IPS-18c (cell line): ENCODE measurements at regions not wholly inside any gene's neighbourhood (a gene's known extent, or its start where the extent isn't known, plus 50 kb on each side); places are given as distances from the start of the nearest gene placed in this dataset.

Source experiments
- H3K4me3 ChIP-seq: 2 replicates; pipeline ENCODE4 v1.7.0; 2013; ENCODE audit warnings: low read depth, mild to moderate bottlenecking, low read length, moderate library complexity; ENCODE audit not compliant: insufficient read depth
- H3K9me3 ChIP-seq: one replicate; pipeline ENCODE4 v1.6.1; 2013; ENCODE audit warnings: mild to moderate bottlenecking, low read length, moderate library complexity; ENCODE audit not compliant: control insufficient read depth, insufficient read depth

DNA sequence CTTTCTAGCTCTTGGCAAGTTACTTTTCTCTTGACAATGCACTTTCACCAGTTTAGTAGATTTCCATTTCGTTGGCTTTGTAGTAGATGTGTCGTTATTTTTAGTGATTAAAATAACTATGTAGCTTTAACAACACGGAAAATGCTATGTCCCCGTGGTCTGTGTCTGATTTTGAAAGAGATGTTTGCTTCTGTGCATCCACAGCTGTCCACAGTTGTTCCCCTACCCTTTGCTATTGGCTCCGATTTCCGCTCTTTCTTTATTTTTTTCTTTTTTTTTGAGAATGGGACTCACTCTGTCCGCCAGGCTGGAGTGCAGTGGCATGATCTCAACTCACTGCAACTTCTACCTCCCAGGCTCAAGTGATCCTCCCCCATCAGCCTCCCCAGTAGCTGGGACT, 533.9 kb downstream of the IRX1 start:
- Histone ChIP-seq H3K4me3 (no peak overlapping the region), H3K9me3 (no peaks in the 10 kb centered on the region)

DNA sequence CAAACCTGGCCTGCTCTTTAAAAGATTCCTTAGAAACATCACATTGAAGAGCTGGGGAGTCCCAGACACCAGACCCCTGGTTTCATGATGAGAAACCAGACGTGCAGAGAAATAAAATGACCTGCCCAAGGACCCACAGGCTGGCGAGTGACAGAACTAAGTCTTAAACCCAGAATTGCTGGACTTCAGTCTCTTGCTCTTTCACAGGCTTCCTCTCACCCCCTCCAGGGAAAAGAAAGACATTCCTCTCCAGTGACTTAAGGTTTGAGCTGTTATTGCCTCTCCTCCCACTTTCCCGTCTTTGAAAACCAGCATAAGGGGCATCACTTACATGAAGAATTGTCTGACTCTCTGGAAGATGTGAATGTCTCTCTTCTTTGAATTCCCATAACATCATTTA, 535.2 kb downstream of the IRX1 start:
- H3K9me3 ChIP-seq, result no peaks in the 10 kb centered on the region
- H3K4me3 ChIP-seq, result no peak overlapping the region

DNA sequence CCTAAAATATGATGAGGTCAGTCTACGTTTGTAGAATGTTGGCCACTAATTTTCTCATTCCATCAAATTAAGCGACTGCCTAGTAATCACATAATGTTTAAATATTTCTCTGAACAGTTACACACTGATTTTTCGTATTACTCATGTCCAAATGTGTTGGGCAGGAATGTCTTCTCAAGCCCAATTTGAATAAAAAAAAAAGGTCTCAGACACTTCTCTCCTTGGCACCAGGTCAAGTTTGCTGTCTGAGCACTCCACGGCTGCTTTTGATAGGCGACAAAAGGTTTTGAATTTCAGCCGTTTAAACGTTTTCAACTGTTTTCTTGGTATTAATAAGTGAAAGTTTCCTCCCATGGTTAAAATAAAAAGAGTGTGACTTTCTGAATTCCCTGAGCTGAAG, 542.1 kb downstream of the IRX1 start:
- no peak overlapping the region for H3K4me3 ChIP-seq
- peaks cover 2% of the 10 kb centered on the region for H3K9me3 ChIP-seq

DNA sequence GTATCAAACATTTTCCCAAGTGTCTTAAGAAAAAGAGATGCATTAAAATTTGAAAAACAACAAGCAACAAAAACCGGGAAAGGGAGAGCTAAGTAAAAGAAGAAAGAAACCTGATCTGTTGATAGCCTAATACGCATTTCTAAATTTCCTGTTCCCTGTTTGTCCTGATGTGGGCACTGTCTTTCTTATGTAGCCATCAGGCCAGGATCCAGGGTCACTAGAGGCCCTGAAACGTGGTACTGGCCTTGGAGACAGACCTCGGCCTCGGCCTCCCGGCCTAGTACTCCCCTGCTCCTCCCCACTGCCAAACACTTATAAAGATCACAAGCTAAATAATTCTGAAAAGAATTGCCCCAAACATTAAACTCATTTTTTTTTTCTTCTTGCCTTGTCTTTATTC, 547.2 kb downstream of the IRX1 start:
- no peak overlapping the region for H3K4me3 ChIP-seq
- H3K9me3 ChIP-seq, result peaks cover under 1% of the 10 kb centered on the region

DNA sequence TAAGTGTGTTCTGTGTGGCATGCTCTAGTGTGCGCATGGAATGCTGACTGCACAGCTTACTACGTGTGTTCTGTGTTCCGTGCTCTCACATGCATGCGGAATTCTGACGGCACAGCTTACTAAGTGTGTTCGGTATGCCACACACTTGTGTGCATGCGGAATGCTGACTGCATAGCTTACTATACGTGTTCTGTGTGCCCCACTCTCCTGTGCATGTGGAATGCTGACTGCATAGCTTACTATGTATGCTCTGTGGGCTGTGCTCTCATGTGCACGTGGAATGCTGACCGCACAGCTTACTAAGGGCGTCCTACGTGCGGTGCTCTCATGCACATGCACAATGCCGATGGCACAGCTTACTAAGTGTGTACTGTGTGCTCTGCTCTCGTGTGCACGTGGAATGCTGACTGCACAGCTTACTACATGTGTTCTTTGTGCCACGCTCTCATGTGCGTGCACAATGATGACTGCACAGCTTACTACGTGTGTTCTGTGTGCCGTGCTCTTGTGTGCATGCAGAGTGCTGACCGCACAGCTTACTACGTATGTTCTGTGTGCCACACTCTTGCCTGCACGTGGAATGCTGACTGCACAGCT, 548.9 kb downstream of the IRX1 start:
- H3K9me3 ChIP-seq, result no peaks in the 10 kb centered on the region
- no peak overlapping the region for H3K4me3 ChIP-seq

DNA sequence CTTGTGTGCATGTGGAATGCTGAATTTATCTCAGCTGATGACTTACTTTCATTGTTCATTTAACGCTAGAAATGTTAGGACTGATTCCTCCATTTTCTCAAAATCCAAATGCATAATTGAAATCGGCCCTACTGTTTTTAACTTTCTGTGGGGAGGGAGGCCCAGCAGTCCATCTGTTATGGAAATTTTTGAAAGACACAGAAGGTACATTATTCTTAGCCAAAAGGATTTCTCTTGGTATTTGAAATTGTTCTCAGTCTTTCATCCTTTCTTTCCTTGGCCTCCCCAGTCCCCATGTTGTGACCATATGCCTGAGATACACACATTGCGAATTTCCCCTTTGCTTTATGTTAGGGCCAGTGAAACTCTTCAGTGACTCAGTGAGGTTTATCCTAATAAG, 549.9 kb downstream of the IRX1 start:
- H3K4me3 ChIP-seq, result no peak overlapping the region
- no peaks in the 10 kb centered on the region for H3K9me3 ChIP-seq

DNA sequence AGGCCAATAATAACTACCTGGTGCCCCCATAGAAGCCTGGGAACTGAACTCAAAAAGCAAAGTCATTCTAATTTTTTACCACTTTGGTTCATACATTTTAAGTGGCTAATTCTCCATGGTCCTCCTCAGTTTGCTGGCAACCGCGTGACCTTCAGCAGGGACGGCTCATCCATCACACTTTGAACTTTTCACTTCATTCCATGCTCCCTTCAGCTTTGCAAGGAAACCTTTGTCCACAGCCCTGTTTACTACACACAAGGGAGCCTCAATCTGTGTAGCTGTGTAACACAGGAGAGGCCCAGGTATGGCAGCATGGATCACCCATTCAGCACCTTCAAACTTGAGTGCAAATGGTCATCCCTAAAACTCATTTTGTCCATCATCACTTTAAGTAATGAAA, 552.4 kb downstream of the IRX1 start:
- H3K4me3 ChIP-seq, result no peak overlapping the region
- no peaks in the 10 kb centered on the region for H3K9me3 ChIP-seq

DNA sequence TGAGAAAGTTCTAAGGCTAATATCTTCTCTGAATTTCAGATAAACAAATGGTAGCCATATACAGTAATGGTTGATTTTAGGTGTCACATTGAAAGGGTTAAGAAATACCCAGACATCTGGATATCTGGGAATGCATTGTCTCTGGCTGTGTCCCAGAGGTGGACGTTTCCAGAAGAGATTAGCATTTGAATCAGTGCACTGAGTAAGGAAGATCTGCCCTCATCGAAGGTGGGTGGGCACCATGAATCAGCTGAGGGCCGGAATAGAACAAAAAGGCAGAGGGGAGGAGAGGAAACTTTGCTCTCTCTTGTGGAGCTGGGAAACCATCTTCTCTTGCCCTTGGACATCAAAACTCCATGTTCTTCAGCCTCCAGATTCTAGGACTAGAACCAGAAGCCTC, 554.4 kb downstream of the IRX1 start:
- Histone ChIP-seq H3K9me3 (no peaks in the 10 kb centered on the region), H3K4me3 (no peak overlapping the region)

DNA sequence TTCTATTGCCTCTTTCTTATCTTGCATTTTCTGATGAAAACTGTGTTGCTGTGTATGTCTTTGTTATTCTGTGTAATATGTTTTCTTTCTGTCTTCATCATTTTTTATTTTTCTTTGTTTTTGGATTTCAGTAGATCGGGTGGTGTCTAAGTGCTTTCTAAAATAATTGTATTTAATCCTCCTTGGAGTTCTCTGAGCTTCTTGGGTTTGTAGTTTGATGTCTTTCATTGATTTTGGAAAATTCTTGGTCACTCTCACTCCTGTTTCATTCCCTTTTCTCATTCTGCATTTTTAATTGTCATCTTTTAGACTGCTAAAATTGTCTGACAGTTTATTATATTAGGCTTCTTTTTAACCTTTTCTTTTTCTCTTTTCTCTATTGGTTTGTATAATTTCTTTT, 560.5 kb downstream of the IRX1 start:
- Histone ChIP-seq H3K4me3 (no peak overlapping the region), H3K9me3 (peaks cover 3% of the 10 kb centered on the region)

DNA sequence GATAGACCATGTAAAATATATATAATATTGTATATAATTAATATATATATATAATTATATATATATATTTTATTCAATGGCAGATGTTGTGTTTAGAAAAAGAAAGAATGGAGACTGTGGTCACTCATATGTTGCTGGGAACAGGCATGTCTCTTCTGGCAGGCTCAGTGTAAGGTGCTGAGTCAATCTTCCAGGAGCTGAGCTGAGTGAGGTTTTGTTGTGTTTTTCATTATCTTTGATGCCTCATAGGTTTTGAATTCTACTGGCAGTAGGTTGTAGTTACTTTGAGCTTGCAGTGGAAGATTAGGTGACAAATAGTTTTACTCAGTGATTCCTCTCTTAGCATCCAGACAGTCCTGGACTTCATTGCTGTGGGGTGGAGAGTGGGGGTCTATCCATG, 561.3 kb downstream of the IRX1 start:
- Histone ChIP-seq H3K4me3 (no peak overlapping the region), H3K9me3 (peaks cover 3% of the 10 kb centered on the region)

DNA sequence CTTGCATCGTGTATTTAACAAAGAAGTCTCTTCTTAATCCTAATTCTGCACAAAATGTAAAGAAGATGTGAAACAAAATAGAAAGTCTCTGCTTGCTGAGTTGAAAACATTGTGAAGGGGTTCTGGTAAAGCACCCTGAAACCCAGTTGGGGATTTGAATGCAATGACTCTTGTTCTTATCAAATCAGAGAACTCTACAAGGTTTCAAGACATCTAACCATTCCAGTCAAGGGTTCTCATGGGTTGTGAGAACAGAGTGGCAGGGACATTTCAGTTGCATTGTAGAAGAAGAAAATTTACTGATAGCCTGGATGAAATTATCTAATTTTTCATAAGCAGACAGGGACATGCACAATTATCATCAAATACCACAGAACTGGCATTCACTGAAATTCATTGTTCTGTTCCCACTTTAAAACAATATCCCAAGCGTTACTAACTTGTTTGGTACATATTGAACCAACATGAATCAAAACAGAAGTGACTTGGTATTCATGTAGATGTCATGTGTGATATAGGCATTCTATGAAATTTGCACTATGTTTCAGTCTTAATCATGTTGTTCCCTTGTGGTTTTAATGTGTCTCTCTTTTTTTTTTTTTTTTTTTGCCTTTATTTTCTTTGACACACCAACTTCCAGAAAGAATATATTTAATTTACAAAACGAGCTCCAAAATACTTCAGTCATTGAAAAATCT, 563.3 kb downstream of the IRX1 start:
- Histone ChIP-seq H3K9me3 (peaks cover 3% of the 10 kb centered on the region), H3K4me3 (no peak overlapping the region)

DNA sequence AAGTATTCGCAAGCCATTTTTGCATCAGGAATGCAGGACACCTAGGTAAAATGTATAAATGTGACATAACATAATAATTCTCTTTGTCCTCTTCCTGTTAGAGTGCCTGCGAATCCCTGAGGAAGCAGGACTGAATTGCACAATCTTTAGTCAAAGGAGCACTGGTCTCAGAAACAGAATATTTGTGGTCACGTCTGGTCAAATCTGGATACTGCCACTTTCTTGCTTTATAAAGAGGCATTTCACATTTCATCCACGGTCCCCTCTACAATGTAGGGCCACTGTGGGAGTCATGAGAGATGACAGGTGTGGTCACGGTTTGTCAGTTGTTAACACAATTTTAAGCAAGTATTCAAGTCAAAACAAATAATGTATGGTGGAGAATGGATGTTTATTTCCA, 564.0 kb downstream of the IRX1 start:
- Histone ChIP-seq H3K4me3 (no peak overlapping the region), H3K9me3 (peaks cover 3% of the 10 kb centered on the region)

DNA sequence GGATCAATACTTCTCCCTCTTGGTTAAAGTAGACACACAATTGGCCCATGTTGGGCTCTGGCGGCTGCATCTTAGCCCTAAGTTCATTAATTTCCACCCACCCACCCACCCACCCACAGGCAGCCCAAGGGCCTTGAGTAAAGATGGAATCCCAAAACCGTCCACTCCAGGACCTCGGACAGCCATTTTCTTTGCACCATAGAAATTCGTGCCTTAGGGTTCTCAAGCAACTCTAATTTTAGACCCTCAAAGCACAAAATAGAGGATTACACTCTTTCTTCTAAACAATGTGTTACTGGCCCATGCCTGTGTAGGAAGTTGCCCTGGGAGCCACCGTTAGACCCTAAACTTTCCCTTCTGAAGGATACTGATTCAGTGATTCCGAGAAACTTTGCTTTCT, 568.5 kb downstream of the IRX1 start:
- H3K4me3 ChIP-seq, result no peak overlapping the region
- H3K9me3 ChIP-seq, result peaks cover 2% of the 10 kb centered on the region

DNA sequence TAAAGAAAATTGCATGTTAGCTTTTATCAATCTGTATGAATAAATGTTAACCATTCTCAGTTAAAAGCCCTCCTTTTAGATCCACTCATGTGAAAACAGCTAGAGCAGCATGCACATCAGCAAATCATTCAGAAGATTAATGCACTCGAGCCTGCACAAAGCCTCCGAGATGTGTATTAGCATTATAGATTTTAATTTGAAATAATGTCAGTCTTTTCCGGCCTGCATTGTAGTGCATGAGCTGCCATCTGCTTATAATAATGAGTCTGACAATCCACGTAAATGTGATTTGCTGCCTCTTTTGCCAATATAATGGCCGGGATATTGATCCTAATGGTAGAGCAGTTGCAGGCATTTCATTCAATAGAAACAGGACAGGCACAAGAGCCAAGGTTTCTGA, 585.1 kb downstream of the IRX1 start:
- H3K4me3 ChIP-seq, result no peak overlapping the region
- no peaks in the 10 kb centered on the region for H3K9me3 ChIP-seq

DNA sequence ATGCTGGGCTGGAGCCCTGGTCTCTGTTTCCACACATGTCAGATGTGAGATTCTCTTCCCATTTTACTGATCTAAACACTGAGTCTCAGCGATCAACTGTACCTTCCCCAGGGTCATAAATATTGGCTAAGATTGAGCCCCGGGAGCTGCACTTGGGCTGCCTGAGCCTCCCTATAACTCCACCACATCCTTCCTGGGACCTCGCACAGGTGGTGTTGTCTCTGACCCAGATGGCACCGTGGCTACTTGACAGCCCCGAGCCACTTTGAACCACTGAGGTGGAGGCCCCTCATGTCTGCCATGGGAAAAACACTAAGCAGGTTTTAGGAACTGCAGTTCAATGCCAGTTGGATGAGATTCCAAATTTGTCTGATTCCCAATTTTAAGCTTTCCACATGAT, 586.5 kb downstream of the IRX1 start:
- H3K9me3 ChIP-seq, result no peaks in the 10 kb centered on the region
- no peak overlapping the region for H3K4me3 ChIP-seq

DNA sequence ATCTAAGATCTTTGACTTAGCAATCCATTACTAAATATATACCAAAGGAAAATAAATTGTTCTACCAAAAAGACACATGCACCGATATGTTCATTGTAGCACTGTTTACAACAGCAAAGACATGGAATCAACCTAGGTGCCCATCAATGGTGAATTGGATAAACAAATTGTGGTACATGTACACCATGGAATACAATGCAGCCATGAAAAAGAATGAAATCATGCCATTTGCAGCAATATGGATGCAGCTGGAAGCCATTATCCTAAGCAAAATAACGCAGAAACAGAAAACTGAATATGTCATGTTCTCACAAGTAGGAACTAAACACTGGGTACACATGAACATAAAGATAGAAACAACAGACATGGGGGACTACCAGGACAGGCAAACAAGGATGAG, 589.5 kb downstream of the IRX1 start:
- H3K4me3 ChIP-seq, result no peak overlapping the region
- H3K9me3 ChIP-seq, result no peaks in the 10 kb centered on the region

DNA sequence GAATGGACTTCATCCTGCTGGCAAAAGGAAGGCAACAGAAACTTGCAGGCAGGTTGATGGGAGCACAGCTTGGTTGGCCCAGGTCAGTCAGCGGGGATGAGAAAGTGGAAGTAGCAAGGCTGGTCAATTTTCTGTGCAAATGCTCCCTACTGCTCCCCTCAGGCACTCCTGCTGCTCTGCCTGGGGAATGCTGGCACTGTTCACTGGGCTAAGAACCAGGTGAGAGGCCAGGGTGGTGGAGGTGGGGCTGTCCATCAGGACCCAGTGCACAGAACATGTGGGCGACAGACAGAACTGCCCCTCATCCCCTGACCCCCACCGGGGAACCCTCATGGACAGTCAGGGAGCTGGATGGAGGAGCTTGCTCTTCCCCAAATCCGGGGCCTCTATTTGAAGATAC, 593.1 kb downstream of the IRX1 start:
- H3K9me3 ChIP-seq, result no peaks in the 10 kb centered on the region
- no peak overlapping the region for H3K4me3 ChIP-seq

DNA sequence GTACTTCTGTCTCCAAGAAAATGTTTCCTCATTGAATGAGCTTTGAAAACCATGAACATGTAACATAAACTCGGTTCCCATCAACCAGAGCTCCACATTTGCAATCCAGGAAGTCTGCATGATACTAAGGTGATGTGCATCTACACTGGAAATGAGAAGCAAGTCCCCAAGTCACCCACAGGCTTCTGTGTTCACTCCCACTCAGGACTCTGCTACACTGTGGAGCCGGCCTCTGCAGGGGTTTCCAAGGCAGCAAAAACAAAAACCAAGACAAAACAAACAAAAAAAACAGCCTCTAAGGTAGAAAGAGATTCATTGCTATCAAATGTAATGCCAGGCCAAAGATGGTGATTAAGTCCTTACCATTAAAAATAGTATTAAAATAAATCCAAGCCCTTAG, 593.7 kb downstream of the IRX1 start:
- no peaks in the 10 kb centered on the region for H3K9me3 ChIP-seq
- H3K4me3 ChIP-seq, result no peak overlapping the region

DNA sequence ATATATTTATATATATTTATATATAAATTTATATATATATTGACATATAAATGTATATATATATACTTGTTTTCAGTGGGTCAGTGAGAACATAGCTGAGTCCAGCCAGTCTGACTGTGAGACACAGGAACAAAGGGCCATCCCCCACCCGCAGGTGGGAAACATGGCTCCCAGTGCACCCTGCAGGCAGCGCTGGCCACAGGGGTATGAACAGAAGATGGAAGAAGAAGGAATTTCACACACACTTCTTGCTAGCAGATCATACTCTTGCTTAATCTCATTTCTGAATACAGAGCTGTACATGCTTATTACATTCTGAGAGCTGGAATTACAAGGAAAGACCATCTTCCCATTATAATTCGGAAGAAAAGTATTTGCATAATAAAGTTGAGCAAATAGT, 595.4 kb downstream of the IRX1 start:
- Histone ChIP-seq H3K9me3 (no peaks in the 10 kb centered on the region), H3K4me3 (no peak overlapping the region)
